ENCODE measurements at regions not wholly inside any gene's neighbourhood (a gene's known extent, or its start where the extent isn't known, plus 50 kb on each side); places are given as distances from the start of the nearest gene placed in this dataset.

- DNase-seq: no peak
- Histone ChIP-seq H3K27me3 (no peaks in the 10 kb centered on the region), H3K36me3 (no peaks in the 10 kb centered on the region), H3K4me1 (no peaks in the 10 kb centered on the region), H3K4me3 (replicated peaks in 1 of 3) (no peak overlapping the region), H3K27ac (no peak overlapping the region), H3K9me3 (no peaks in the 10 kb centered on the region)
- WGBS, 2 donors: 65 to 86% methylated on average over 2 to 3 of the region's 3 CpGs
- intact Hi-C loops (cut with DNase I): no loop called here
- TF ChIP-seq, protein P1, sequence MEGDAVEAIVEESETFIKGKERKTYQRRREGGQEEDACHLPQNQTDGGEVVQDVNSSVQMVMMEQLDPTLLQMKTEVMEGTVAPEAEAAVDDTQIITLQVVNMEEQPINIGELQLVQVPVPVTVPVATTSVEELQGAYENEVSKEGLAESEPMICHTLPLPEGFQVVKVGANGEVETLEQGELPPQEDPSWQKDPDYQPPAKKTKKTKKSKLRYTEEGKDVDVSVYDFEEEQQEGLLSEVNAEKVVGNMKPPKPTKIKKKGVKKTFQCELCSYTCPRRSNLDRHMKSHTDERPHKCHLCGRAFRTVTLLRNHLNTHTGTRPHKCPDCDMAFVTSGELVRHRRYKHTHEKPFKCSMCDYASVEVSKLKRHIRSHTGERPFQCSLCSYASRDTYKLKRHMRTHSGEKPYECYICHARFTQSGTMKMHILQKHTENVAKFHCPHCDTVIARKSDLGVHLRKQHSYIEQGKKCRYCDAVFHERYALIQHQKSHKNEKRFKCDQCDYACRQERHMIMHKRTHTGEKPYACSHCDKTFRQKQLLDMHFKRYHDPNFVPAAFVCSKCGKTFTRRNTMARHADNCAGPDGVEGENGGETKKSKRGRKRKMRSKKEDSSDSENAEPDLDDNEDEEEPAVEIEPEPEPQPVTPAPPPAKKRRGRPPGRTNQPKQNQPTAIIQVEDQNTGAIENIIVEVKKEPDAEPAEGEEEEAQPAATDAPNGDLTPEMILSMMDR (IDR thresholded peaks at IDR 0.05): no peak
- no peak for TF ChIP-seq POLR2A (IDR thresholded peaks at IDR 0.05)
Observed at GRCh38 chr4:137076908-137077307, 455.4 kb downstream of the PCDH18 start.

GRCh38 chr4:137075586-137075985 lies 456.7 kb downstream of the PCDH18 start:
- Histone ChIP-seq H3K4me1 (no peaks in the 10 kb centered on the region), H3K9me3 (no peaks in the 10 kb centered on the region), H3K27ac (no peak overlapping the region), H3K4me3 (replicated peaks in 1 of 3) (no peak overlapping the region), H3K36me3 (no peaks in the 10 kb centered on the region), H3K27me3 (no peaks in the 10 kb centered on the region)
- DNase-seq: no peak
- WGBS, 2 donors: 74 to 84% methylated on average over 4 of the region's 4 CpGs
- TF ChIP-seq, protein P1 (IDR thresholded peaks at IDR 0.05): no peak
- TF ChIP-seq POLR2A (IDR thresholded peaks at IDR 0.05): no peak
- intact Hi-C loops (cut with DNase I): no loop called here

DNA sequence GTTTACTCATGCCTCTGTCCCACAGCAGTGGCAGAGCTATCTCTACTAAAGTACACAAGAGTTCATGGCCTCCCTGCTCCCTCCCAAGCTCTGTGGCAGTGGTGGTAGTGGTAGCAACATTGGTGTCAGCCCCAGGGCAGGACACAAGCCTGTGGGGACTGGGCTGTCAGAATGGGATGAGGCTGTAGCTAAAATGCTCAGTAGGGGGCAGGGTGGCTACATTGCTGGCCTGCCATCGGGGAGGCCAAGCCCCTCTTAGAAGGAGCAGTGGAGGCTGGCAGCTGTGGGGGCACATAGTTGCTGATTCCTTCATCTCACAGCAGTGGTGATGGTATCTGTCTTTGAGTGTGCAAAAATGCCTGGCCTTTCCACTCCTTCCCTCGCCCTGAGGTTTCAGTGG lies 461.7 kb downstream of the PCDH18 start:
- H3K4me3 ChIP-seq (replicated peaks in 1 of 3): no peak overlapping the region
- H3K36me3 ChIP-seq: no peaks in the 10 kb centered on the region
- no peaks in the 10 kb centered on the region for H3K9me3 ChIP-seq
- intact Hi-C loops (cut with DNase I): no loop called here
- TF ChIP-seq, protein P1 (IDR thresholded peaks at IDR 0.05): no peak
- TF ChIP-seq POLR2A (IDR thresholded peaks at IDR 0.05): no peak
- no peaks in the 10 kb centered on the region for H3K27me3 ChIP-seq
- H3K27ac ChIP-seq: no peak overlapping the region
- H3K4me1 ChIP-seq: no peaks in the 10 kb centered on the region
- 80 to 83% methylated on average over 2 of the region's 2 CpGs for WGBS, 2 donors
- no peak for DNase-seq

GRCh38 chr4:137069473-137069872 lies 462.8 kb downstream of the PCDH18 start:
- Histone ChIP-seq H3K36me3 (no peaks in the 10 kb centered on the region), H3K27me3 (no peaks in the 10 kb centered on the region), H3K4me1 (no peaks in the 10 kb centered on the region), H3K9me3 (no peaks in the 10 kb centered on the region), H3K27ac (no peak overlapping the region), H3K4me3 (replicated peaks in 1 of 3) (no peak overlapping the region)
- 90 to 98% methylated on average over 2 of the region's 2 CpGs for WGBS, 2 donors
- DNase-seq: no peak
- intact Hi-C loops (cut with DNase I): no loop called here
- no peak for TF ChIP-seq POLR2A (IDR thresholded peaks at IDR 0.05)
- TF ChIP-seq, protein P1 (IDR thresholded peaks at IDR 0.05): no peak

- 90 to 93% methylated on average over 1 of the region's 1 CpG for whole genome bisulfite sequencing, 2 donors
- Histone ChIP-seq H3K4me3 (replicated peaks in 1 of 3) (no peak overlapping the region), H3K27me3 (no peaks in the 10 kb centered on the region), H3K9me3 (no peaks in the 10 kb centered on the region), H3K36me3 (no peaks in the 10 kb centered on the region), H3K4me1 (no peaks in the 10 kb centered on the region), H3K27ac (no peak overlapping the region)
- TF ChIP-seq, protein P1 (IDR thresholded peaks at IDR 0.05): no peak
- TF ChIP-seq POLR2A (IDR thresholded peaks at IDR 0.05): no peak
- intact Hi-C loops (cut with DNase I): no loop called here
- no peak for DNase-seq
Observed at GRCh38 chr4:137067735-137068134, 464.6 kb downstream of the PCDH18 start.
